HFF-Myc (cell line): ENCODE measurements at regions not wholly inside any gene's neighbourhood (a gene's known extent, or its start where the extent isn't known, plus 50 kb on each side); places are given as distances from the start of the nearest gene placed in this dataset.
"Not testable (repeated sequence)": the region's sequence is repeated elsewhere in the genome, so short reads cannot be mapped to it uniquely, and the experiment has no call there.

Experiments
- DNase-seq: peaks from one replicate; pipeline ENCODE4 v3.0.0-alpha.2; 2011; ENCODE audit warnings: low read depth; ENCODE audit errors: extremely low read depth
- H3K4me3 ChIP-seq: replicated peaks from 2 replicates; pipeline ENCODE4 v1.5.1; 2011; ENCODE audit warnings: low read depth, mild to moderate bottlenecking, control low read depth, low read length
- CTCF ChIP-seq: IDR thresholded peaks from 2 replicates; pipeline ENCODE4 v1.5.1; 2012; ENCODE audit warnings: mild to moderate bottlenecking, low read depth, low read length, control low read depth; ENCODE audit errors: missing control alignments

GRCh38 chr5:99445805-99446204, 517.0 kb upstream of the CHD1 start:
- no peak overlapping the region for H3K4me3 ChIP-seq
- no peak for TF ChIP-seq CTCF
- no peak for DNase-seq

- H3K4me3 ChIP-seq = no peak overlapping the region
- no peak for TF ChIP-seq CTCF
- DNase-seq = no peak
These were observed 512.4 kb upstream of the CHD1 start for GRCh38 chr5:99441235-99441634.

- no peak for DNase-seq
- TF ChIP-seq CTCF = no peak
- no peak overlapping the region for H3K4me3 ChIP-seq
These were observed 509.8 kb upstream of the CHD1 start for GRCh38 chr5:99438619-99439018.

- TF ChIP-seq CTCF = no peak
- no peak for DNase-seq
These were observed 509.2 kb upstream of the CHD1 start for GRCh38 chr5:99437986-99438385.

GRCh38 chr5:99423396-99423795, 494.6 kb upstream of the CHD1 start:
- H3K4me3 ChIP-seq, DNase-seq: not testable (repeated sequence)

More at GRCh38 chr5:99437986-99438385, 509.2 kb upstream of the CHD1 start:
- H3K4me3 ChIP-seq = no peak overlapping the region

- not testable (repeated sequence) for H3K4me3 ChIP-seq, DNase-seq
These were observed 489.8 kb upstream of the CHD1 start for GRCh38 chr5:99418640-99419039.

GRCh38 chr5:99410386-99410785, 481.6 kb upstream of the CHD1 start:
- not testable (repeated sequence) for H3K4me3 ChIP-seq, DNase-seq

- DNase-seq, H3K4me3 ChIP-seq: not testable (repeated sequence)
These were observed 476.0 kb upstream of the CHD1 start for GRCh38 chr5:99404764-99405302.

GRCh38 chr5:99400571-99400970, 471.8 kb upstream of the CHD1 start:
- DNase-seq, H3K4me3 ChIP-seq: not testable (repeated sequence)

GRCh38 chr5:99398976-99399375, 470.2 kb upstream of the CHD1 start:
- DNase-seq = no peak

More at GRCh38 chr5:99398976-99399375, 470.2 kb upstream of the CHD1 start:
- H3K4me3 ChIP-seq = no peak overlapping the region
- no peak for TF ChIP-seq CTCF
